GM23248 (cell line): ENCODE measurements at regions not wholly inside any gene's neighbourhood (a gene's known extent, or its start where the extent isn't known, plus 50 kb on each side); places are given as distances from the start of the nearest gene placed in this dataset.
A peak's percentile ranks its signal among the peaks of the same experiment; 100 is the strongest.

ENCODE experiments used
- DNase-seq: peaks from one replicate; pipeline ENCODE4 v3.0.0-alpha.2; 2015
- H2AFZ ChIP-seq: fragments of 200-600 bp; sonication (generic); 2 replicates; pipeline ENCODE4 v1.6.1; 2016; ENCODE audit warnings: antibody characterized with exemption
- H3F3A ChIP-seq: fragments of 200-600 bp; sonication (generic); 2 replicates; pipeline ENCODE4 v1.6.1; 2016; ENCODE audit warnings: mild to moderate bottlenecking, antibody characterized with exemption, mixed run types; ENCODE audit not compliant: insufficient read depth
- H3K27ac ChIP-seq: fragments of 200-600 bp; sonication (generic); 2 replicates; pipeline ENCODE4 v1.5.1; 2016; ENCODE audit warnings: mild to moderate bottlenecking
- H3K27me3 ChIP-seq: fragments of 200-600 bp; sonication (generic); replicated peaks from 2 replicates; pipeline ENCODE4 v1.6.1; 2016; ENCODE audit warnings: mild to moderate bottlenecking; ENCODE audit not compliant: insufficient read depth
- H3K36me3 ChIP-seq: fragments of 200-600 bp; sonication (generic); 2 replicates; pipeline ENCODE4 v1.6.1; 2016; ENCODE audit warnings: low read depth, mild to moderate bottlenecking
- H3K4me1 ChIP-seq: fragments of 200-600 bp; sonication (generic); 2 replicates; pipeline ENCODE4 v1.6.1; 2016; ENCODE audit warnings: mild to moderate bottlenecking; ENCODE audit not compliant: insufficient read depth
- H3K4me2 ChIP-seq: fragments of 200-600 bp; sonication (generic); one replicate; pipeline ENCODE4 v1.6.1; 2016; ENCODE audit warnings: mild to moderate bottlenecking; ENCODE audit not compliant: unreplicated experiment
- H3K4me3 ChIP-seq: fragments of 200-600 bp; sonication (generic); 2 replicates; pipeline ENCODE4 v1.5.1; 2016; ENCODE audit warnings: mild to moderate bottlenecking
- H3K79me2 ChIP-seq: fragments of 200-600 bp; sonication (generic); 2 replicates; pipeline ENCODE4 v1.6.1; 2016; ENCODE audit warnings: mild to moderate bottlenecking; ENCODE audit not compliant: insufficient read depth
- H3K9ac ChIP-seq: fragments of 200-600 bp; sonication (generic); 2 replicates; pipeline ENCODE4 v1.6.1; 2016; ENCODE audit warnings: mild to moderate bottlenecking
- H3K9me2 ChIP-seq: fragments of 200-600 bp; sonication (generic); 2 replicates; pipeline ENCODE4 v1.6.1; 2016; ENCODE audit warnings: mixed run types, mild to moderate bottlenecking, moderate library complexity; ENCODE audit not compliant: insufficient read depth
- H3K9me3 ChIP-seq: fragments of 200-600 bp; sonication (generic); one replicate; pipeline ENCODE4 v1.6.1; 2017; ENCODE audit warnings: low read depth
- H4K20me1 ChIP-seq: fragments of 200-600 bp; sonication (generic); 2 replicates; pipeline ENCODE4 v1.6.0; 2016; ENCODE audit not compliant: insufficient read depth
- EZH2 ChIP-seq: fragments of 200-600 bp; sonication (generic); IDR thresholded peaks from 2 replicates; pipeline ENCODE4 v1.6.1; 2018; ENCODE audit warnings: antibody characterized with exemption, mild to moderate bottlenecking; ENCODE audit not compliant: insufficient read depth, poor library complexity, severe bottlenecking
- EZH2phosphoT487 ChIP-seq: fragments of 200-600 bp; sonication (generic); IDR thresholded peaks from 2 replicates; pipeline ENCODE4 v1.6.1; 2018; ENCODE audit warnings: antibody characterized with exemption, moderate library complexity, mild to moderate bottlenecking, low read depth; ENCODE audit not compliant: insufficient read depth
- WGBS, 2 experiments: methylation state at CpG; one replicate each; pipeline ENCODE4 v1.1.6; 2015 to 2017; ENCODE audit warnings: low lambda C conversion rate in 2 of 2, low coverage in 1 of 2; ENCODE audit errors: missing lambda C conversion rate in 2 of 2; 5-methylcytosine and 5-hydroxymethylcytosine counted together
- in situ Hi-C: fragments of 300-500 bp; cut with MboI; formaldehyde crosslinking; loops from 2 replicates; pipeline ENCODE4 v1.15.0; 2020

GRCh38 chr6:90372450-90372849 lies 75.8 kb upstream of the BACH2 start:
- no peak for DNase-seq
- no peaks in the 10 kb centered on the region for H3K36me3 ChIP-seq
- H3K4me2 ChIP-seq, result no peak overlapping the region
- WGBS, 2 experiments, result 69 to 79% methylated on average over 5 of the region's 5 CpGs
- no peaks in the 10 kb centered on the region for H3K79me2 ChIP-seq
- in situ Hi-C loops, result loop anchor here (10.0 kb wide), 1 partner anchor 168 kb away; no protein-coding TSS in a partner anchor
- H4K20me1 ChIP-seq, result no peaks in the 10 kb centered on the region
- H3K9me2 ChIP-seq, result no peaks in the 10 kb centered on the region
- H3K4me1 ChIP-seq, result peaks cover 27% of the 10 kb centered on the region
- no peaks in the 10 kb centered on the region for H3K9me3 ChIP-seq
- TF ChIP-seq EZH2 (no peak), EZH2phosphoT487 (no peak)
- no peaks in the 10 kb centered on the region for H3K27me3 ChIP-seq
- H3K27ac ChIP-seq, result no peak overlapping the region
- no peak overlapping the region for H3K4me3 ChIP-seq
- no peak overlapping the region for H3K9ac ChIP-seq
- no peak overlapping the region for H2AFZ ChIP-seq
- H3F3A ChIP-seq, result peaks cover 33% of the 10 kb centered on the region

GRCh38 chr6:90370493-90370959 lies 73.9 kb upstream of the BACH2 start:
- no peaks in the 10 kb centered on the region for H3K79me2 ChIP-seq
- H3K9ac ChIP-seq, result no peak overlapping the region
- H2AFZ ChIP-seq, result no peak overlapping the region
- no peaks in the 10 kb centered on the region for H3K36me3 ChIP-seq
- no peaks in the 10 kb centered on the region for H4K20me1 ChIP-seq
- no peaks in the 10 kb centered on the region for H3K27me3 ChIP-seq
- no peaks in the 10 kb centered on the region for H3K9me3 ChIP-seq
- TF ChIP-seq EZH2, result no peak
- no peak for TF ChIP-seq EZH2phosphoT487
- H3K9me2 ChIP-seq, result no peaks in the 10 kb centered on the region
- in situ Hi-C loops, result loop anchor here (10.0 kb wide), 1 partner anchor 166 kb away; no protein-coding TSS in a partner anchor
- H3K4me1 ChIP-seq, result peaks cover 16% of the 10 kb centered on the region
- no peak overlapping the region for H3K4me3 ChIP-seq
- no peak overlapping the region for H3K27ac ChIP-seq
- DNase-seq, result peak; percentile 20
- H3K4me2 ChIP-seq, result no peak overlapping the region
- WGBS, 2 experiments, result 35 to 50% methylated on average over 1 of the region's 1 CpG
- H3F3A ChIP-seq, result peaks cover 28% of the 10 kb centered on the region

DNA sequence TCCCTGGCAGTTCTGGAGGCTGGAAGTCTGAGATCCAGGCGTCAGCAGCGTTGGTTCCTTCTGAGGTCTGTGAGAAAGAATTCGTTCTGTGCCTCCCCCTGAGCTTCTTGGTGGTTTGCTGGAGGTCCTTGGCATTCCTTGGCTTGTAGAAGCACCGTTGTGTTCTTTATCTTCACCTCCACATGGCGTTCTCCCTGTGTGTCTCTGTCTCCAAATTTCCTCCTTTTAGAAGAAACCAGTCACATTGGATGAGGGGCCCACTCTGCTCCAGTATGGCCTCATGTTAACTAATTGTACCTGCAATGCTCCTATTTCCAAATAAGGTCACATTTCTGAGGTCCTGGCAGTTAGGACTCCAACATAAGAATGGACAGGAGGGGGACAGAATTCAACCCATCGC lies 73.0 kb upstream of the BACH2 start:
- H3K9ac ChIP-seq, result no peak overlapping the region

GRCh38 chr6:90369024-90369519 lies 72.4 kb upstream of the BACH2 start:
- peak overlapping the region; percentile 63 for H3K4me2 ChIP-seq
- no peaks in the 10 kb centered on the region for H3K27me3 ChIP-seq
- peak; percentile 98 for DNase-seq
- 0 to 2% methylated on average over 9 of the region's 9 CpGs for WGBS, 2 experiments
- peak overlapping the region; percentile 42 for H3K9ac ChIP-seq
- in situ Hi-C loops, result no loop called here
- 0 out of 2 replicates have a peak overlapping the region, but pooled peaks have one; percentile 7 for H3K4me3 ChIP-seq
- no peaks in the 10 kb centered on the region for H3K9me2 ChIP-seq
- H3K27ac ChIP-seq, result peak overlapping the region; percentile 74
- H2AFZ ChIP-seq, result no peak overlapping the region
- no peaks in the 10 kb centered on the region for H3K36me3 ChIP-seq
- peaks cover 23% of the 10 kb centered on the region for H3F3A ChIP-seq
- no peaks in the 10 kb centered on the region for H3K9me3 ChIP-seq
- H3K79me2 ChIP-seq, result no peaks in the 10 kb centered on the region
- H4K20me1 ChIP-seq, result no peaks in the 10 kb centered on the region
- TF ChIP-seq EZH2, result no peak
- TF ChIP-seq EZH2phosphoT487, result peak; percentile 77; the same call in 1 of the 2 replicates
- peaks cover 14% of the 10 kb centered on the region for H3K4me1 ChIP-seq

More for the DNA sequence above, 73.0 kb upstream of the BACH2 start:
- TF ChIP-seq EZH2 (no peak), EZH2phosphoT487 (no peak)
- Histone ChIP-seq H3K79me2 (no peaks in the 10 kb centered on the region), H2AFZ (no peak overlapping the region), H3K4me1 (peaks cover 14% of the 10 kb centered on the region), H3F3A (peaks cover 23% of the 10 kb centered on the region), H3K9me2 (no peaks in the 10 kb centered on the region), H3K9me3 (no peaks in the 10 kb centered on the region), H3K36me3 (no peaks in the 10 kb centered on the region), H3K4me3 (no peak overlapping the region), H3K4me2 (no peak overlapping the region), H3K27me3 (no peaks in the 10 kb centered on the region), H3K27ac (peak overlapping the region; percentile 36; the same call in 1 of the 2 replicates), H4K20me1 (no peaks in the 10 kb centered on the region)
- 79% methylated on average over 6 of the region's 6 CpGs for WGBS, 2 experiments
- in situ Hi-C loops, result loop anchor here (10.0 kb wide), 1 partner anchor 165 kb away; no protein-coding TSS in a partner anchor
- DNase-seq, result no peak

DNA sequence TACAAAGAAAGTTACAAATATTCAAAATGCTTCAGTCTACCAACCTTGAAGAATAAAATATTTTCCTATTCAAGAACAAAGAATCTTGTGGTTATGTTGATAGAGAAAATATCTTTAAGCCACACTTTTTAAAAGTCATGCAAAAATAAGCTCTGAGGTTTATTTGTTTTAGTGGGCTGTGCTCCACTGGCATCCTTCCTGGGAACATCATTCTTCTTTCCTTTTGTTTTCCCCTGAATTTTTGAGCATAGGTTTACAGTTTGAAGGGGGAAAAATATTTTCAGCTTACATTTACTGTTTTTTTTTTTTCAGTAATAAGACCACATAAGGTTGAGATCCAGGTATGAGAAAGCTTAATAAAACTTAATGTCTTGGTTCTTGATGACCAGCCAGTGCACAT lies 72.0 kb upstream of the BACH2 start:
- peak overlapping the region; percentile 42 for H3K9ac ChIP-seq
- no peaks in the 10 kb centered on the region for H3K9me3 ChIP-seq
- no peaks in the 10 kb centered on the region for H3K9me2 ChIP-seq
- H3K4me2 ChIP-seq, result peak overlapping the region; percentile 63
- peaks cover 14% of the 10 kb centered on the region for H3K4me1 ChIP-seq
- H3F3A ChIP-seq, result peaks cover 23% of the 10 kb centered on the region
- in situ Hi-C loops, result no loop called here
- peak overlapping the region; percentile 74 for H3K27ac ChIP-seq
- no peaks in the 10 kb centered on the region for H3K27me3 ChIP-seq
- no peaks in the 10 kb centered on the region for H4K20me1 ChIP-seq
- no peak overlapping the region for H2AFZ ChIP-seq
- peak; percentile 50 for DNase-seq
- TF ChIP-seq EZH2phosphoT487, result no peak
- no peaks in the 10 kb centered on the region for H3K79me2 ChIP-seq
- H3K4me3 ChIP-seq, result peak overlapping the region; percentile 7; the same call in 1 of the 2 replicates
- H3K36me3 ChIP-seq, result no peaks in the 10 kb centered on the region
